Trophoblast cell (in vitro differentiated cells and primary cell): ENCODE measurements at regions not wholly inside any gene's neighbourhood (a gene's known extent, or its start where the extent isn't known, plus 50 kb on each side); places are given as distances from the start of the nearest gene placed in this dataset.

ENCODE experiments used
- DNase-seq, 2 donors: peaks; one replicate each; pipeline ENCODE4 v3.0.0-alpha.2; 2016
- H2AFZ ChIP-seq: 2 replicates; pipeline ENCODE4 v1.6.1; 2013; ENCODE audit warnings: low read length, moderate library complexity, mild to moderate bottlenecking; ENCODE audit not compliant: insufficient read depth, poor library complexity
- H2AK5ac ChIP-seq: 2 replicates; pipeline ENCODE4 v1.6.1; 2013; ENCODE audit warnings: mild to moderate bottlenecking, low read length
- H2BK120ac ChIP-seq: 2 replicates; pipeline ENCODE4 v1.6.1; 2013; ENCODE audit warnings: low read length, mild to moderate bottlenecking, moderate library complexity; ENCODE audit not compliant: insufficient read depth, poor library complexity
- H2BK12ac ChIP-seq: 2 replicates; pipeline ENCODE4 v1.6.1; 2013; ENCODE audit warnings: mild to moderate bottlenecking, low read length, moderate library complexity
- H2BK5ac ChIP-seq: 2 replicates; pipeline ENCODE4 v1.6.1; 2013; ENCODE audit warnings: low read length, low read depth, moderate library complexity, mild to moderate bottlenecking; ENCODE audit not compliant: poor library complexity
- H3K14ac ChIP-seq: 2 replicates; pipeline ENCODE4 v1.6.1; 2013; ENCODE audit warnings: mild to moderate bottlenecking, low read length
- H3K18ac ChIP-seq: 2 replicates; pipeline ENCODE4 v1.6.1; 2013; ENCODE audit warnings: mild to moderate bottlenecking, low read length
- H3K23ac ChIP-seq: 2 replicates; pipeline ENCODE4 v1.6.1; 2013; ENCODE audit warnings: low read length
- H3K27ac ChIP-seq: 2 replicates; pipeline ENCODE4 v1.5.1; 2013; ENCODE audit warnings: low read depth, mild to moderate bottlenecking, inconsistent platforms, low read length, moderate library complexity
- H3K27me3 ChIP-seq: 2 replicates; pipeline ENCODE4 v1.6.1; 2013; ENCODE audit warnings: inconsistent platforms, mild to moderate bottlenecking, low read length, moderate library complexity; ENCODE audit not compliant: insufficient read depth
- H3K36me3 ChIP-seq, 2 experiments: 1 replicate in 1 of 2; 2 replicates in 1 of 2; pipeline ENCODE4 v1.6.1; 2013; ENCODE audit warnings: low read length in 2 of 2, mild to moderate bottlenecking in 2 of 2, moderate library complexity in 1 of 2; ENCODE audit not compliant: insufficient read depth in 2 of 2, control insufficient read depth in 1 of 2
- H3K4ac ChIP-seq: 2 replicates; pipeline ENCODE4 v1.6.1; 2013; ENCODE audit warnings: low read depth, mild to moderate bottlenecking, low read length, moderate library complexity
- H3K4me1 ChIP-seq, 2 experiments: 1 replicate in 1 of 2; 2 replicates in 1 of 2; pipeline ENCODE4 v1.6.1; 2013; ENCODE audit warnings: low read length in 2 of 2, mild to moderate bottlenecking in 2 of 2, moderate library complexity in 1 of 2; ENCODE audit not compliant: insufficient read depth in 2 of 2, control insufficient read depth in 1 of 2
- H3K4me2 ChIP-seq: 2 replicates; pipeline ENCODE4 v1.6.1; 2013; ENCODE audit warnings: inconsistent platforms, mild to moderate bottlenecking, low read length, moderate library complexity
- H3K4me3 ChIP-seq: 2 replicates; pipeline ENCODE4 v1.5.1; 2013; ENCODE audit warnings: mild to moderate bottlenecking, low read depth, low read length, inconsistent platforms
- H3K79me1 ChIP-seq: one replicate; pipeline ENCODE4 v1.6.1; 2013; ENCODE audit warnings: low read length
- H3K79me2 ChIP-seq: 2 replicates; pipeline ENCODE4 v1.6.1; 2013; ENCODE audit warnings: low read length, mild to moderate bottlenecking; ENCODE audit not compliant: control insufficient read depth, insufficient read depth, poor library complexity
- H3K9ac ChIP-seq: 2 replicates; pipeline ENCODE4 v1.6.1; 2013; ENCODE audit warnings: mild to moderate bottlenecking, low read length
- H3K9me3 ChIP-seq: 2 replicates; pipeline ENCODE4 v1.6.1; 2013; ENCODE audit warnings: low read depth, mild to moderate bottlenecking, control low read depth, inconsistent platforms, low read length; ENCODE audit not compliant: insufficient read depth
- H4K12ac ChIP-seq: 2 replicates; pipeline ENCODE4 v1.6.1; 2013; ENCODE audit warnings: low read depth, mild to moderate bottlenecking, low read length, moderate library complexity
- H4K8ac ChIP-seq: 2 replicates; pipeline ENCODE4 v1.6.1; 2013; ENCODE audit warnings: low read depth, mild to moderate bottlenecking, low read length, moderate library complexity
- H4K91ac ChIP-seq: one replicate; pipeline ENCODE4 v1.6.1; 2013; ENCODE audit warnings: low read depth, mild to moderate bottlenecking, low read length, moderate library complexity
- WGBS: extraction: QIAGEN DNeasy Blood & Tissue Kit; methylation state at CpG from one replicate; pipeline ENCODE4 v1.1.7; 2013; ENCODE audit warnings: missing lambda C conversion rate; ENCODE audit not compliant: insufficient read length, insufficient coverage; ENCODE audit errors: extremely low coverage; 5-methylcytosine and 5-hydroxymethylcytosine counted together

- no peak overlapping the region for H4K91ac ChIP-seq
- no peak overlapping the region for H3K27ac ChIP-seq
- no peak overlapping the region for H3K18ac ChIP-seq
- no peak overlapping the region for H4K8ac ChIP-seq
- no peaks in the 10 kb centered on the region for H3K9me3 ChIP-seq
- no CpG with 5 or more reads among the region's 2 CpGs for WGBS
- H3K4me3 ChIP-seq = no peak overlapping the region
- no peak overlapping the region for H3K14ac ChIP-seq
- H3K23ac ChIP-seq = no peak overlapping the region
- no peak overlapping the region for H2AFZ ChIP-seq
- no peak overlapping the region for H2AK5ac ChIP-seq
- no peak overlapping the region for H2BK12ac ChIP-seq
- no peak overlapping the region for H3K9ac ChIP-seq
- H3K4me1 ChIP-seq = no peaks in the 10 kb centered on the region
- H4K12ac ChIP-seq = no peak overlapping the region
- H3K4ac ChIP-seq = no peak overlapping the region
- peak in 1 of 2 donors; percentile 38 for DNase-seq
- H3K79me1 ChIP-seq = no peaks in the 10 kb centered on the region
- H2BK120ac ChIP-seq = no peak overlapping the region
- H2BK5ac ChIP-seq = no peak overlapping the region
- H3K4me2 ChIP-seq = no peak overlapping the region
- H3K79me2 ChIP-seq = no peaks in the 10 kb centered on the region
- no peaks in the 10 kb centered on the region for H3K27me3 ChIP-seq
- no peaks in the 10 kb centered on the region for H3K36me3 ChIP-seq
Observed at GRCh38 chr11:127478826-127479225, 478.3 kb upstream of the KIRREL3 start.

GRCh38 chr11:127474766-127475165, 474.2 kb upstream of the KIRREL3 start:
- Histone ChIP-seq H2BK12ac (no peak overlapping the region), H3K79me1 (no peaks in the 10 kb centered on the region), H3K4me1 (no peaks in the 10 kb centered on the region), H4K8ac (no peak overlapping the region), H2AFZ (no peak overlapping the region), H3K18ac (no peak overlapping the region), H3K27me3 (no peaks in the 10 kb centered on the region), H3K23ac (no peak overlapping the region), H3K4ac (no peak overlapping the region), H2AK5ac (no peak overlapping the region), H3K4me2 (no peak overlapping the region), H3K14ac (no peak overlapping the region), H3K9me3 (no peaks in the 10 kb centered on the region), H2BK120ac (no peak overlapping the region), H3K9ac (no peak overlapping the region), H3K36me3 (no peaks in the 10 kb centered on the region), H2BK5ac (no peak overlapping the region), H3K4me3 (no peak overlapping the region), H4K91ac (no peak overlapping the region), H3K79me2 (no peaks in the 10 kb centered on the region), H3K27ac (no peak overlapping the region), H4K12ac (no peak overlapping the region)
- no CpG with 5 or more reads among the region's 1 CpG for WGBS
- DNase-seq = no peak

GRCh38 chr11:127472505-127472904, 471.9 kb upstream of the KIRREL3 start:
- Histone ChIP-seq H3K27ac (no peak overlapping the region), H3K9ac (no peak overlapping the region), H2BK5ac (no peak overlapping the region), H3K4me1 (no peaks in the 10 kb centered on the region), H3K9me3 (no peaks in the 10 kb centered on the region), H3K4me2 (no peak overlapping the region), H2AK5ac (no peak overlapping the region), H3K36me3 (no peaks in the 10 kb centered on the region), H4K8ac (no peak overlapping the region), H3K79me2 (no peaks in the 10 kb centered on the region), H2BK12ac (no peak overlapping the region), H3K18ac (no peak overlapping the region), H2BK120ac (no peak overlapping the region), H4K91ac (no peak overlapping the region), H3K27me3 (no peaks in the 10 kb centered on the region), H3K14ac (no peak overlapping the region), H4K12ac (no peak overlapping the region), H3K4me3 (no peak overlapping the region), H3K4ac (no peak overlapping the region), H2AFZ (no peak overlapping the region), H3K79me1 (no peaks in the 10 kb centered on the region), H3K23ac (no peak overlapping the region)
- DNase-seq = no peak
- WGBS = no CpG with 5 or more reads among the region's 7 CpGs

GRCh38 chr11:127471662-127472061, 471.1 kb upstream of the KIRREL3 start:
- Histone ChIP-seq H3K14ac (no peak overlapping the region), H4K12ac (no peak overlapping the region), H3K4me3 (no peak overlapping the region), H2BK120ac (no peak overlapping the region), H3K27ac (no peak overlapping the region), H3K9ac (no peak overlapping the region), H4K8ac (no peak overlapping the region), H3K9me3 (no peaks in the 10 kb centered on the region), H3K79me2 (no peaks in the 10 kb centered on the region), H3K23ac (no peak overlapping the region), H3K4me1 (no peaks in the 10 kb centered on the region), H3K4me2 (no peak overlapping the region), H3K27me3 (no peaks in the 10 kb centered on the region), H4K91ac (no peak overlapping the region), H2BK12ac (no peak overlapping the region), H2AFZ (no peak overlapping the region), H3K4ac (no peak overlapping the region), H2AK5ac (no peak overlapping the region), H3K79me1 (no peaks in the 10 kb centered on the region), H2BK5ac (no peak overlapping the region), H3K18ac (no peak overlapping the region), H3K36me3 (no peaks in the 10 kb centered on the region)
- no peak for DNase-seq
- WGBS = no CpG with 5 or more reads among the region's 3 CpGs
